Right lobe of liver (tissue), 6 donors: ENCODE measurements at regions not wholly inside any gene's neighbourhood (a gene's known extent, or its start where the extent isn't known, plus 50 kb on each side); places are given as distances from the start of the nearest gene placed in this dataset.
A peak's percentile ranks its signal among the peaks of the same experiment; 100 is the strongest.

Experiments used
- ATAC-seq, 4 donors: fragments of 200-7000 bp; cut with Tn5 transposase; one replicate each; pipeline ENCODE4 v1.9.1; 2020; ENCODE audit warnings: mild to moderate bottlenecking in 4 of 4, moderate library complexity in 4 of 4
- DNase-seq, 3 donors: peaks; one replicate each; pipeline ENCODE4 v3.0.0-alpha.2; 2020
- H3K27ac ChIP-seq, 3 donors: fragments of 200-600 bp; one replicate each; pipeline ENCODE4 v1.8.0; 2022
- H3K27me3 ChIP-seq, 2 donors: fragments of 200-600 bp; one replicate each; pipeline ENCODE4 v1.8.0; 2022
- H3K36me3 ChIP-seq, 4 donors: fragments of 200-600 bp; sonication (generic) in 1 of 4; one replicate each; pipeline versions ENCODE4 v1.5.1 to v1.8.0; 2017 to 2022; ENCODE audit warnings: control low read depth in 1 of 4
- H3K4me1 ChIP-seq, 4 donors: fragments of 200-600 bp; sonication (generic) in 1 of 4; one replicate each; pipeline versions ENCODE4 v1.5.1 to v1.8.0; 2017 to 2022; ENCODE audit warnings: control low read depth in 1 of 4
- H3K4me3 ChIP-seq, 3 donors: fragments of 200-600 bp; one replicate each; pipeline ENCODE4 v1.8.0; 2022
- H3K9me3 ChIP-seq, 4 donors: fragments of 200-600 bp; sonication (generic) in 1 of 4; one replicate each; pipeline versions ENCODE4 v1.5.1 to v1.8.0; 2017 to 2022; ENCODE audit warnings: control low read depth in 1 of 4
- POLR2A ChIP-seq: fragments of 450-650 bp; IDR thresholded peaks from one replicate; pipeline ENCODE4 v1.6.1; 2017; ENCODE audit warnings: antibody characterized with exemption, mild to moderate bottlenecking
- WGBS: methylation state at CpG from one replicate; pipeline ENCODE4 v1.1.6; 2018; ENCODE audit warnings: low coverage, low lambda C conversion rate; ENCODE audit not compliant: insufficient coverage; ENCODE audit errors: missing lambda C conversion rate; 5-methylcytosine and 5-hydroxymethylcytosine counted together
- intact Hi-C, 2 donors: fragments of 100-400 bp; cut with DNase I; formaldehyde crosslinking; loops; one replicate each; pipeline versions ENCODE4 v1.11.2 to v1.14.1; 2022
- TF ChIP-seq, protein P1 (sequence below), 4 donors: fragments of 200-600 bp in 3 of 4; fragments of 450-650 bp in 1 of 4; IDR thresholded peaks; one replicate each; pipeline versions ENCODE4 v1.5.1 to v1.8.0; 2016 to 2022; ENCODE audit warnings: antibody characterized with exemption in 4 of 4, mild to moderate bottlenecking in 2 of 4
- donor health status: DM: no; HTN: yes; CAD: no.
- donor health status: DM: no; HTN: no; CAD: no.
- donor health status: DM: no; HTN: no; CAD: no.
- donor health status: DM: no; HTN: yes; CAD: no.
- donor health status: DM: no; HTN: yes; CAD: no.

DNA sequence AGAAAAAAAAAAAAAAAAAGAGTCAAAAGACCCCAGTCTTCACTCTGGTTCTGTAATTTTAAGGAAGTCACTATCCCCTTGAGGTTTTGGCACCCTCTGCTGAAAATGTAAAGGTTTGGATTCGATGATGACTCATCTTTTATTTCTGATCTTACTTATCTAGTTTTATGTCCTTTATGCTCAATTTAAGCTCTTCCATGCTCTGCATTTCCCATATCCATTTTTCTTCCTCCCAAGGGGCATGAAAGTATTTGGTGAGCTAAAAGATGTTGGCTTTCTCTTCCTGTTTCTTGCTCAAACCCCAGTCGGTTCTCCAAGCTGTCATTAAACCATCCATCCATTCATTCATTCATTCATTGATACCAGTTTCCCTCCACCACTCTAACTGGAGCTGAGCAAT is 61.0 kb upstream of the CDON start:
- no peak for DNase-seq
- Histone ChIP-seq H3K27ac (no peak overlapping the region), H3K36me3 (no peaks in the 10 kb centered on the region), H3K4me1 (no peaks in the 10 kb centered on the region), H3K27me3 (no peaks in the 10 kb centered on the region), H3K4me3 (no peak overlapping the region), H3K9me3 (no peaks in the 10 kb centered on the region)
- intact Hi-C loops: no loop called here
- 39% methylated on average over 2 of the region's 2 CpGs for WGBS
- no peak for ATAC-seq
- no peak for TF ChIP-seq POLR2A
- TF ChIP-seq, protein P1, sequence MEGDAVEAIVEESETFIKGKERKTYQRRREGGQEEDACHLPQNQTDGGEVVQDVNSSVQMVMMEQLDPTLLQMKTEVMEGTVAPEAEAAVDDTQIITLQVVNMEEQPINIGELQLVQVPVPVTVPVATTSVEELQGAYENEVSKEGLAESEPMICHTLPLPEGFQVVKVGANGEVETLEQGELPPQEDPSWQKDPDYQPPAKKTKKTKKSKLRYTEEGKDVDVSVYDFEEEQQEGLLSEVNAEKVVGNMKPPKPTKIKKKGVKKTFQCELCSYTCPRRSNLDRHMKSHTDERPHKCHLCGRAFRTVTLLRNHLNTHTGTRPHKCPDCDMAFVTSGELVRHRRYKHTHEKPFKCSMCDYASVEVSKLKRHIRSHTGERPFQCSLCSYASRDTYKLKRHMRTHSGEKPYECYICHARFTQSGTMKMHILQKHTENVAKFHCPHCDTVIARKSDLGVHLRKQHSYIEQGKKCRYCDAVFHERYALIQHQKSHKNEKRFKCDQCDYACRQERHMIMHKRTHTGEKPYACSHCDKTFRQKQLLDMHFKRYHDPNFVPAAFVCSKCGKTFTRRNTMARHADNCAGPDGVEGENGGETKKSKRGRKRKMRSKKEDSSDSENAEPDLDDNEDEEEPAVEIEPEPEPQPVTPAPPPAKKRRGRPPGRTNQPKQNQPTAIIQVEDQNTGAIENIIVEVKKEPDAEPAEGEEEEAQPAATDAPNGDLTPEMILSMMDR (IDR thresholded peaks at IDR 0.05): no peak

DNA sequence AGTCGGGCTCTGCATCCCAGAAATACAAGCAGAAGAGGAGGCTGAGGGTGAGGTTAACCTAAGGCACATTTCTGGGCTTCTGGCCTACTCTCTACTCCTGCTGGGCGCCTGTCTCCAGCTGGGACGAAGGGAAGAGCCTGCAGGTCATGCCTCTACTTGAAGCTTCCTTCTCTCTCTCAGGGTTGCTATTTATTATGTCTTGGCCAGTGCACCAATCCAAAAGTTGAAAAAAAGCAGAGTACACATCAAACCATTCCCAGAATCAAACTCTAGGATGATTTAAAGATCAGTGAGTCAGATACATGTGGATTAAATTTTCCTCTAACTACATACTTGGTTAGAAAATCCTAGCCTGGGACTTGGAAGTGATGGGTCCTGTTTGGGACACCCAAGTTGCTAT is 60.2 kb upstream of the CDON start:
- Histone ChIP-seq H3K4me3 (no peak overlapping the region), H3K27me3 (no peaks in the 10 kb centered on the region), H3K27ac (no peak overlapping the region), H3K4me1 (no peaks in the 10 kb centered on the region), H3K9me3 (no peaks in the 10 kb centered on the region), H3K36me3 (no peaks in the 10 kb centered on the region)
- TF ChIP-seq, protein P1 (IDR thresholded peaks at IDR 0.05): no peak
- TF ChIP-seq POLR2A: no peak
- DNase-seq (no peak), ATAC-seq (peak in 1 of 4 donors; percentile 22)
- intact Hi-C loops: no loop called here
- WGBS: 75% methylated on average over 2 of the region's 3 CpGs

DNA sequence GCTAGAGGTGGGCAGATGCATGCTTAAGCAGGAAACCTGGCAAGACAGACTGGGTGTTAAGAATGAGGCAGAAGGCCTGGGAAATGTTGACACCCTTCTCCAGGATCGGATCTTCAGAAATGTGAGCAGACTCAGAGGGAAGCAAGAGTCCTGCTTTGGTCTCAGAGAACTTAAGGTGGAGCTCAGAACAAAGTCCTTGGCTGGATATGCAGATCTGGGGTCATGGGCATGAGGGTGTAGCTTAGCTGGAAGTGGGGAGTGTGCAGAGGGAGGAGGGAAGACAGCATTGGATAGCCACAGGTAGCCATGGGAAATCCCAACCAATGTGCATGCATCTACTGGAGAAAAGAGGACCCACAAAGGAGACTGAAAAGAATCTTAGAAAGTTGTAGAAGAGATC is 58.6 kb upstream of the CDON start:
- Histone ChIP-seq H3K4me1 (peaks cover 0 to 2% (median 0%) of the 10 kb centered on the region in 4 donors), H3K9me3 (no peaks in the 10 kb centered on the region), H3K36me3 (no peaks in the 10 kb centered on the region), H3K4me3 (no peak overlapping the region), H3K27ac (no peak overlapping the region), H3K27me3 (no peaks in the 10 kb centered on the region)
- ATAC-seq (no peak), DNase-seq (peak in 1 of 3 donors; percentile 7)
- TF ChIP-seq POLR2A: no peak
- TF ChIP-seq, protein P1 (IDR thresholded peaks at IDR 0.05): no peak
- WGBS: 82% methylated on average over 1 of the region's 1 CpG
- intact Hi-C loops: no loop called here

DNA sequence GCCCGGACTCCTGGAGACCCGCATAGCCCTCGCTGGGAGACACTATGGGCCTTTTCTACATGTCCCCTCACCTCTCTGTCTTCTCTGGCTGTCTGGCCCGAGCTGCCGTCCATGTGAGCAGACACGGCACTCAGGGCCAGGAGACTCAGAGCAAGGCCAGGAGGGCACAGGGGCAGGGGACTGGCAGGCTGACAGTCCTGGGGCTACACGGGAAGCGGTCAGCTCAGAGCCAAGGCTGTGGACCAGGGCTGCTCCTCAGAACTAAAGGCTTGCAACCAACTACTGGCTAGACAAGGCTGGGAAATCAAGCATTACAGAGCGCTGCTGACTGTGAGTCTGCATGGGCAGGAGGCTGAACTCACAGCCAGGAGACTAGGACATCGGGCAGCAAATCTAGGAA is 56.1 kb upstream of the CDON start:
- no peaks in the 10 kb centered on the region for H3K36me3 ChIP-seq
- no peak overlapping the region for H3K4me3 ChIP-seq
- no peak overlapping the region for H3K27ac ChIP-seq
- 44% methylated on average over 5 of the region's 10 CpGs for WGBS
- no peak for DNase-seq
- no peaks in the 10 kb centered on the region for H3K27me3 ChIP-seq
- ATAC-seq: peak in 2 of 4 donors; percentile 7 to 17
- H3K9me3 ChIP-seq: no peaks in the 10 kb centered on the region
- H3K4me1 ChIP-seq: peaks cover 0 to 27% (median 12%) of the 10 kb centered on the region in 4 donors
- intact Hi-C loops: no loop called here
- TF ChIP-seq, protein P1 (IDR thresholded peaks at IDR 0.05): no peak
- no peak for TF ChIP-seq POLR2A

DNA sequence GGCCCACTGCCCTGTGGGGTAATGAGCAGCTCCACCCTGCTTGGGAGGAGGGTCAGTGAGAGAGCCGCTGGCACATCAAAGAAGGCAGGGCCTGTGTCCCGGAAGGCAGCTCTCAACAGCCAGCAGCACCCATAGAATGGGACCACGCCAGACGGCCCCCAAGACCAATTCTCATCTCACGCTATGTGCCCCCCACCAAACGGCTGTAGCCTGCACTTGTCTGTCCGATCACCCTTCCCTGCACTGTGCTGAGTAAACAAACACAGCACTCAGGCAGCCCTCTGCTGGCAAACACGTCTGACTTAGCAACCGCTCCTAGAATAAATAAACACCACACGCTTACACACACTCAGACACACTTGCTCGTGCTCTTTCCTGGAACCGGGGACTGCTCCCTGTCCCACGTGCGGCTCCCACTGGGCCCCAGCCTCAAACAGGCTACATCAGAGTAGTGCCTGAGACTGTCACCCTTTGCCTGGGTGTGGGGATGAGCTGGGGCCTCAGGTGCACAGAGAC is 53.2 kb upstream of the CDON start:
- TF ChIP-seq, protein P1 (IDR thresholded peaks at IDR 0.05): peak in 3 of 4 donors; percentile 19 to 30 (median 29)
- no peak for TF ChIP-seq POLR2A
- DNase-seq (peak; percentile 74 to 87 (median 82)), ATAC-seq (peak; percentile 79 to 83 (median 82))
- Histone ChIP-seq H3K27me3 (no peaks in the 10 kb centered on the region), H3K4me3 (no peak overlapping the region), H3K36me3 (no peaks in the 10 kb centered on the region), H3K9me3 (no peaks in the 10 kb centered on the region), H3K27ac (peak overlapping the region in 2 of 3 donors; percentile 12 to 92), H3K4me1 (peaks cover 0 to 33% (median 15%) of the 10 kb centered on the region in 4 donors)
- 13% methylated on average over 11 of the region's 14 CpGs for WGBS
- intact Hi-C loops: no loop called here
